ENCODE measurements at regions not wholly inside any gene's neighbourhood (a gene's known extent, or its start where the extent isn't known, plus 50 kb on each side); places are given as distances from the start of the nearest gene placed in this dataset.

- TF ChIP-seq CTCF (IDR thresholded peaks at IDR 0.05) = no peak
- TF ChIP-seq POLR2A (IDR thresholded peaks at IDR 0.05) = no peak
- no peak for TF ChIP-seq POLR2AphosphoS5 (IDR thresholded peaks at IDR 0.05)
Observed at GRCh38 chr3:177401375-177401774, 204.1 kb upstream of the TBL1XR1 start.

All from breast epithelium (tissue), 3 donors.